K562 (cell line): ENCODE measurements at regions not wholly inside any gene's neighbourhood (a gene's known extent, or its start where the extent isn't known, plus 50 kb on each side); places are given as distances from the start of the nearest gene placed in this dataset.

Experiments used
- EP300 ChIP-seq: IDR thresholded peaks from 2 replicates; pipeline ENCODE4 v1.6.1; 2012; ENCODE audit warnings: low read length, improper control_type of control experiment
- FOXM1 ChIP-seq, 2 experiments: fragments of 450-650 bp in 1 of 2; sonication (generic) in 1 of 2; formaldehyde crosslinking in 1 of 2; IDR thresholded peaks; 2 replicates each; pipeline versions ENCODE4 v1.6.1 to v1.9.0; 2017 to 2022; ENCODE audit warnings: low read depth in 2 of 2, mild to moderate bottlenecking in 2 of 2, missing genetic modification reagents in 1 of 2, moderate library complexity in 1 of 2
- MAFG ChIP-seq: fragments of 450-650 bp; conservative IDR thresholded peaks from 2 replicates; pipeline ENCODE4 v1.6.1; 2016; ENCODE audit warnings: missing genetic modification characterization, missing compliant biosample characterization
- POLR2H ChIP-seq: IDR thresholded peaks from 2 replicates; pipeline ENCODE4 v1.6.1; 2016; ENCODE audit warnings: missing genetic modification characterization, low read depth, mild to moderate bottlenecking, control low read depth, missing compliant biosample characterization, moderate library complexity
- TAF9B ChIP-seq: fragments of 450-650 bp; IDR thresholded peaks from 2 replicates; pipeline ENCODE4 v1.6.1; 2018; ENCODE audit warnings: mild to moderate bottlenecking; ENCODE audit not compliant: partially characterized antibody
- ZNF445 ChIP-seq: fragments of 250-450 bp; sonication (Bioruptor Pico); IDR thresholded peaks from 2 replicates; pipeline ENCODE4 v1.4.0; 2020; ENCODE audit warnings: low read depth, mild to moderate bottlenecking, moderate library complexity
- ZNF707 ChIP-seq: fragments of 250-450 bp; sonication (Bioruptor Pico); conservative IDR thresholded peaks from 2 replicates; pipeline ENCODE4 v1.8.0; 2022; ENCODE audit warnings: inconsistent platforms, mild to moderate bottlenecking, moderate library complexity
- TF ChIP-seq, protein P1 (sequence below): fragments of 450-650 bp; IDR thresholded peaks from 2 replicates; pipeline ENCODE4 v1.6.1; 2016; ENCODE audit warnings: mild to moderate bottlenecking, moderate library complexity
- TF ChIP-seq, protein P2 (sequence below), 2 experiments: fragments of 450-650 bp; IDR thresholded peaks; 2 replicates each; pipeline ENCODE4 v1.6.1; 2016

DNA sequence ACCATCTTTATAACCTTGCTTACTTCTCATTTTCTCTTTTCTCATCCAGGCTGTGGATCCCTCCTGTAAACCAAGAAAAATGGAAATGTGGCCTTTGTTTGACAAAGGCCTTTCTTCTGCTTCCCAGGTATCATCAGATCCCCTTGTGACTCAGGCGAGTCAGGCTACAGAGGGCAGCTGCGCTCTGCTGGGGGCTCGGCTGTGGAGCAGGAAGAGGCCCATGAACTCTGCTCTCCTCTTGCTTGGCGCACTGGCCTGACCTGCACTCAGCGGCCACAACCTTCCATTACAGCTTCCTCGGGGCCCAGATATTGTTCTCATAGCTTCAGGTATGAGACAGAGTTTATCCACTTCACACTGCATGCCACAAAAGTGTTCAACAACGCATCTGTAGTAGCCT lies 457.6 kb upstream of the COBL start (continued):
- TF ChIP-seq ZNF445 = no peak
- no peak for TF ChIP-seq ZNF707 (CRISPR knock-in tag)
- no peak for TF ChIP-seq EP300
- no peak for TF ChIP-seq POLR2H (tag)
- no peak for TF ChIP-seq TAF9B
- TF ChIP-seq, protein P1, sequence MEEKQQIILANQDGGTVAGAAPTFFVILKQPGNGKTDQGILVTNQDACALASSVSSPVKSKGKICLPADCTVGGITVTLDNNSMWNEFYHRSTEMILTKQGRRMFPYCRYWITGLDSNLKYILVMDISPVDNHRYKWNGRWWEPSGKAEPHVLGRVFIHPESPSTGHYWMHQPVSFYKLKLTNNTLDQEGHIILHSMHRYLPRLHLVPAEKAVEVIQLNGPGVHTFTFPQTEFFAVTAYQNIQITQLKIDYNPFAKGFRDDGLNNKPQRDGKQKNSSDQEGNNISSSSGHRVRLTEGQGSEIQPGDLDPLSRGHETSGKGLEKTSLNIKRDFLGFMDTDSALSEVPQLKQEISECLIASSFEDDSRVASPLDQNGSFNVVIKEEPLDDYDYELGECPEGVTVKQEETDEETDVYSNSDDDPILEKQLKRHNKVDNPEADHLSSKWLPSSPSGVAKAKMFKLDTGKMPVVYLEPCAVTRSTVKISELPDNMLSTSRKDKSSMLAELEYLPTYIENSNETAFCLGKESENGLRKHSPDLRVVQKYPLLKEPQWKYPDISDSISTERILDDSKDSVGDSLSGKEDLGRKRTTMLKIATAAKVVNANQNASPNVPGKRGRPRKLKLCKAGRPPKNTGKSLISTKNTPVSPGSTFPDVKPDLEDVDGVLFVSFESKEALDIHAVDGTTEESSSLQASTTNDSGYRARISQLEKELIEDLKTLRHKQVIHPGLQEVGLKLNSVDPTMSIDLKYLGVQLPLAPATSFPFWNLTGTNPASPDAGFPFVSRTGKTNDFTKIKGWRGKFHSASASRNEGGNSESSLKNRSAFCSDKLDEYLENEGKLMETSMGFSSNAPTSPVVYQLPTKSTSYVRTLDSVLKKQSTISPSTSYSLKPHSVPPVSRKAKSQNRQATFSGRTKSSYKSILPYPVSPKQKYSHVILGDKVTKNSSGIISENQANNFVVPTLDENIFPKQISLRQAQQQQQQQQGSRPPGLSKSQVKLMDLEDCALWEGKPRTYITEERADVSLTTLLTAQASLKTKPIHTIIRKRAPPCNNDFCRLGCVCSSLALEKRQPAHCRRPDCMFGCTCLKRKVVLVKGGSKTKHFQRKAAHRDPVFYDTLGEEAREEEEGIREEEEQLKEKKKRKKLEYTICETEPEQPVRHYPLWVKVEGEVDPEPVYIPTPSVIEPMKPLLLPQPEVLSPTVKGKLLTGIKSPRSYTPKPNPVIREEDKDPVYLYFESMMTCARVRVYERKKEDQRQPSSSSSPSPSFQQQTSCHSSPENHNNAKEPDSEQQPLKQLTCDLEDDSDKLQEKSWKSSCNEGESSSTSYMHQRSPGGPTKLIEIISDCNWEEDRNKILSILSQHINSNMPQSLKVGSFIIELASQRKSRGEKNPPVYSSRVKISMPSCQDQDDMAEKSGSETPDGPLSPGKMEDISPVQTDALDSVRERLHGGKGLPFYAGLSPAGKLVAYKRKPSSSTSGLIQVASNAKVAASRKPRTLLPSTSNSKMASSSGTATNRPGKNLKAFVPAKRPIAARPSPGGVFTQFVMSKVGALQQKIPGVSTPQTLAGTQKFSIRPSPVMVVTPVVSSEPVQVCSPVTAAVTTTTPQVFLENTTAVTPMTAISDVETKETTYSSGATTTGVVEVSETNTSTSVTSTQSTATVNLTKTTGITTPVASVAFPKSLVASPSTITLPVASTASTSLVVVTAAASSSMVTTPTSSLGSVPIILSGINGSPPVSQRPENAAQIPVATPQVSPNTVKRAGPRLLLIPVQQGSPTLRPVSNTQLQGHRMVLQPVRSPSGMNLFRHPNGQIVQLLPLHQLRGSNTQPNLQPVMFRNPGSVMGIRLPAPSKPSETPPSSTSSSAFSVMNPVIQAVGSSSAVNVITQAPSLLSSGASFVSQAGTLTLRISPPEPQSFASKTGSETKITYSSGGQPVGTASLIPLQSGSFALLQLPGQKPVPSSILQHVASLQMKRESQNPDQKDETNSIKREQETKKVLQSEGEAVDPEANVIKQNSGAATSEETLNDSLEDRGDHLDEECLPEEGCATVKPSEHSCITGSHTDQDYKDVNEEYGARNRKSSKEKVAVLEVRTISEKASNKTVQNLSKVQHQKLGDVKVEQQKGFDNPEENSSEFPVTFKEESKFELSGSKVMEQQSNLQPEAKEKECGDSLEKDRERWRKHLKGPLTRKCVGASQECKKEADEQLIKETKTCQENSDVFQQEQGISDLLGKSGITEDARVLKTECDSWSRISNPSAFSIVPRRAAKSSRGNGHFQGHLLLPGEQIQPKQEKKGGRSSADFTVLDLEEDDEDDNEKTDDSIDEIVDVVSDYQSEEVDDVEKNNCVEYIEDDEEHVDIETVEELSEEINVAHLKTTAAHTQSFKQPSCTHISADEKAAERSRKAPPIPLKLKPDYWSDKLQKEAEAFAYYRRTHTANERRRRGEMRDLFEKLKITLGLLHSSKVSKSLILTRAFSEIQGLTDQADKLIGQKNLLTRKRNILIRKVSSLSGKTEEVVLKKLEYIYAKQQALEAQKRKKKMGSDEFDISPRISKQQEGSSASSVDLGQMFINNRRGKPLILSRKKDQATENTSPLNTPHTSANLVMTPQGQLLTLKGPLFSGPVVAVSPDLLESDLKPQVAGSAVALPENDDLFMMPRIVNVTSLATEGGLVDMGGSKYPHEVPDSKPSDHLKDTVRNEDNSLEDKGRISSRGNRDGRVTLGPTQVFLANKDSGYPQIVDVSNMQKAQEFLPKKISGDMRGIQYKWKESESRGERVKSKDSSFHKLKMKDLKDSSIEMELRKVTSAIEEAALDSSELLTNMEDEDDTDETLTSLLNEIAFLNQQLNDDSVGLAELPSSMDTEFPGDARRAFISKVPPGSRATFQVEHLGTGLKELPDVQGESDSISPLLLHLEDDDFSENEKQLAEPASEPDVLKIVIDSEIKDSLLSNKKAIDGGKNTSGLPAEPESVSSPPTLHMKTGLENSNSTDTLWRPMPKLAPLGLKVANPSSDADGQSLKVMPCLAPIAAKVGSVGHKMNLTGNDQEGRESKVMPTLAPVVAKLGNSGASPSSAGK = no peak
- TF ChIP-seq, protein P2, sequence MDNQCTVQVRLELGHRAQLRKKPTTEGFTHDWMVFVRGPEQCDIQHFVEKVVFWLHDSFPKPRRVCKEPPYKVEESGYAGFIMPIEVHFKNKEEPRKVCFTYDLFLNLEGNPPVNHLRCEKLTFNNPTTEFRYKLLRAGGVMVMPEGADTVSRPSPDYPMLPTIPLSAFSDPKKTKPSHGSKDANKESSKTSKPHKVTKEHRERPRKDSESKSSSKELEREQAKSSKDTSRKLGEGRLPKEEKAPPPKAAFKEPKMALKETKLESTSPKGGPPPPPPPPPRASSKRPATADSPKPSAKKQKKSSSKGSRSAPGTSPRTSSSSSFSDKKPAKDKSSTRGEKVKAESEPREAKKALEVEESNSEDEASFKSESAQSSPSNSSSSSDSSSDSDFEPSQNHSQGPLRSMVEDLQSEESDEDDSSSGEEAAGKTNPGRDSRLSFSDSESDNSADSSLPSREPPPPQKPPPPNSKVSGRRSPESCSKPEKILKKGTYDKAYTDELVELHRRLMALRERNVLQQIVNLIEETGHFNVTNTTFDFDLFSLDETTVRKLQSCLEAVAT (IDR thresholded peaks at IDR 0.05) = no peak
- no peak for TF ChIP-seq FOXM1 (IDR thresholded peaks at IDR 0.05; ENCODE audit: low read depth)
- TF ChIP-seq FOXM1 (CRISPR knock-in tag; IDR thresholded peaks at IDR 0.05; ENCODE audit: low read depth) = no peak
- TF ChIP-seq MAFG (tag) = no peak
